ENCODE measurements at regions not wholly inside any gene's neighbourhood (a gene's known extent, or its start where the extent isn't known, plus 50 kb on each side); places are given as distances from the start of the nearest gene placed in this dataset.

GRCh38 chrX:124274438-124275181 is 57.9 kb upstream of the TEX13D start:
- ChIA-PET CTCF (no interaction called here), POLR2A (interaction anchor here (1.8 kb wide), 1 partner anchor 72 kb away, joined by 4 read pairs; the partner anchor contains the start of gene SH2D1A)

GRCh38 chrX:124275182-124275894 is 57.1 kb upstream of the TEX13D start:
- POLR2A ChIA-PET, result interaction anchor here (1.8 kb wide), 1 partner anchor 71 kb away, joined by 4 read pairs; the partner anchor contains the start of gene SH2D1A
- CTCF ChIA-PET, result no interaction called here

GRCh38 chrX:124280294-124280902 is 52.1 kb upstream of the TEX13D start:
- ChIA-PET POLR2A (no interaction called here), CTCF (no interaction called here)

DNA sequence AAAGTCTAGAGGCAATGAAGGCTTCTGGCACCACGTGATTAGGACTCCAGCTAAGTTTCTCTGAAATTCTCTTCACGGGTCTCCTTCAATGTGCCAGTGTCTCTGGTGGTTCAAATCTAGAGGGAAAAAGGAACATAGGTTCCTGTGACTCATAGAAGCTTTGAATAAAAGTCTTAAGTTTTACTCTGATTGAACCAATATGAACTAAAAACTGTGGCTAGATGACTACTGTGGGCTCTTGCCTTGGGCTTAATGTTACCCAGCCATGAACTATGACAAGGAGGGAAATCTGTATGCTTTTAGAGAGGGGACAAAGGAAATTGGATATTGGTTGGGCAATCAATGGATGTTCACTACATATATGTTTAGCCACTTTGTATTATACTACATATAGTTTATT is 49.9 kb upstream of the TEX13D start:
- CTCF ChIA-PET, result no interaction called here
- POLR2A ChIA-PET, result no interaction called here
